SKM-1 (cell line): ENCODE measurements at regions not wholly inside any gene's neighbourhood (a gene's known extent, or its start where the extent isn't known, plus 50 kb on each side); places are given as distances from the start of the nearest gene placed in this dataset.

Experiments used
- DNase-seq: peaks from one replicate; lab custom pipeline; 2025; ENCODE audit not compliant: unreplicated experiment; lab: John Stamatoyannopoulos, UW

DNA sequence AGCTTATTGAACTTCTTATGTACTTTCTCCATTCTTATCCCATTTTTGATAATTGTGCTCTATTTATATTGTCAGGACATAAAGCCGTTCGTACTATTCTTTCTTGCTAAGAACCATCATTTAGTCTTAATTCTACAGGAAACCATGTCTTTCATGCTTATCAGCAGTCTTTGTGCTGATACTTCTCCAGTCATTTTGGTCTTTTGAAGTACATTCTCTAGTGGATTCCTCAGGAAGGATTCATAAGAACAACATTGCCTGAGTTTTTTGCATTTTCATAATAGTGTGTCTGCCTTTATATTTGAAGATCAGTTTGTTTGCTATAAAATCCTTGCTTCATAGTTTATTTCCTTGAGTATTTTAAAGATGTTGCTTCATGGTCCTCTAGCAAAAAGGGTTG is 126.6 kb upstream of the NEO1 start:
- no peak for DNase-seq

DNA sequence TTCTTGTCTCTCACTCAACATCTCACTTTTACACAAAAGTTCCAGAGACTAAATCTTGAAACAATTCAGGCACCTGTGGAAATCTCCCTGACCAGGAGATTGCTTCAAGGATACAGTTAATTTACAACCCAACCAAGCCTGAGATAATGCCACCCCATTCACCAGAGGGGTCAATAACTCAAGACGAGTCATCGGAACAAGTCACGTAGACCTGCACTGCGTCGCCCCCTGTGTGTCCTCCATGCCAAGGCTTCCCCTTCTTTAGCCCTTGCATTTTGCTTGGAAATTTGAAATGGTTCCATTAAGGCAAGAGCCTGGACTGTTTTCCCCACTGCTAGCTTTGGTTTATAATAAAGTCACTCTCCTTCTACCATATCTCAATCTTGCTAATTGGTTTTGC is 129.0 kb upstream of the NEO1 start:
- DNase-seq, result no peak

DNA sequence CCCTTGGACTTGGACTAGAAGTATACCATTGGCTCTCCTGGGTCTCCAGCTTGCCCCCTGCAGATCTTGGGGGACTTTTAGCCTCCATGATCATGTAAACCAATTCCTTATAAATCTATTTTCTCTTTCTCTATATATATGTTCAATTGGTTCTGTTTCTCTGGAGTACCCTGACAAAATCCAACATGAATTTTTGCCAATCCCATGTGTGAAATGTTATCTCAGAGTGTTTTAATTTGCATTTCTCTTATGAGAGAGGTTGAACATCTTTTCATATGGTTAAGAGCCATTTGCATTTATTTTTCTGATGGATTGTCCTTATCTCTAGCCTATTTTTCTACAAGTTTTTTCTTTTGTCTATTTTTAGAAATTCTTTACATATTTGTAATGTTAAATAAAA is 131.7 kb upstream of the NEO1 start:
- no peak for DNase-seq

DNA sequence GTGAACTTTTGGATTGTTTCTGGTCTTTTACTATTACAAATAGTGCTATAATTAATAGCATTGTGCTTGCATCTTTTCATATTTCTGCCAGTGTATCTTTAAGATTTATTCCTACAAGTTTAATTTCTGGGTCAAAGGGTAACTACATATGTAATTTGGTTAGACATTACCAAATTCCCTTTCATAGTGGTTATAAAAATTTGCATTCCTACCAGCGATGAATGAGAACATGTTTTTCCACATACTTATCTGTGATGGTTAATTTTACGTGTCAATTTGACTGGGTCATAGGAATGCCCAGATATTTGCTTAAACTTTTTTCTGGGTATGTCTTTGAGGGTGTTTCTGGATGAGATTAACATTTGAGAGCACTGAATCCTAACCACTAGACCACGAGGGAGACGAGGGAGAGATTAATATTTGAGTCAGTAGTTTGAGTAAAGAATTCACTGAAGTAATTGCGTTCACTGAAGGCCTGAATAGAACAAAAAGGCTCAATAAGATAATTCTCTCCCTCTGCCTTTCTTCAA is 132.3 kb upstream of the NEO1 start:
- DNase-seq, result no peak

DNA sequence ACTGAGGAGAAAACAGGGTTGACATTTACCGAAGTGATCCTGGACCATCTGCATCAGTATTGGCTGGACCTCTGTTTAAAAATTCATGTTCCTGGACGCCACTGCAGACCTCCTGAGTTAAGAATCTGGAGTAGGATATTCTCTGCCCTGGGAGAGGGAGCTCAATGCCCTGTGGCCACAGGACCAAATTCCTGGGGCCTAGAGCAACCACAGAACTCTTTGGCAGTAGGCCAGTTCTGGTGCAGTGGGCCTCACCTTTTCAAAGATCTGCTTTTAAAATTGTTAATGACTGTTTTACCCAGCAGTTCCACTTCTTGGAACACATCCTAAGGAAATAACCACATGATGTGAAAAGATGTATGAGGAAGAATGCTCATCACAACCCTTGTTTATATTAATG is 133.3 kb upstream of the ADPGK start:
- DNase-seq, result no peak

DNA sequence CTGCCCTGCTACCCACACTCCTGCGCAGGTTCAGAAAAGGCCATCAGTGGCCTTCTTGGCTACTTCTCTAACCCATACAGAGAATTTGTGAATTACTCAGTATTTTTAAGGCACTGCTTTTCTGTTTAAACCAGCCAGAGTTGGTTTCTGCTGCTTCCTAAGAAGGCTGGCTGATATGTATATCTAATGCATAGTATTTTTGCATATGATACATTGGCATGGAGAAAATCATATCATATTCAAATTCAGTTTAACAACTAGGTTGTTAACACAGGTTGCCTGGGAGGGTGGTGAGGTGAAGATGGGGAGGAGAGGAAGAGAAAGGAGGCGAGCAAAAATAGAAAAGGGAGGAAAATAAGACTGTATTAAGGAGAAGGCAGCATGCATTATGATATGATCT is 132.8 kb upstream of the ADPGK start:
- no peak for DNase-seq

DNA sequence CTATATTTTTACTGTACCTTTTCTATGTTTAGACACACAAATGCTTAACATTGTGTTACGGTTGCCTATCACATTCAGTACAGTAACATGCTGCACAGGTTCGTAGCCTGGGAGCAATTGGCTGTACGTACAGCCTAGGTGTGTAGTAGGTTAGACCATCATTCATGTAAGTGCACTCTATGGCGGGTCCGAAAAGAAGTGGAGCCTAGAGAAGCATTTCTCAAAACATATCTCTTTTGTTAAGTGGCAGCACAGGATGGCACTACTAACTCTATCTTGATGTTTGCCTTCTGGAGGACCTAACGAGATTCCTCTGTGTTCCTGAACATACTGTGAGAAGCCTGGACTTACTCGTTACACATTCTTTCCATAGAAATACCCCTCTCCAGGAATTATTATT is 132.3 kb upstream of the ADPGK start:
- no peak for DNase-seq

DNA sequence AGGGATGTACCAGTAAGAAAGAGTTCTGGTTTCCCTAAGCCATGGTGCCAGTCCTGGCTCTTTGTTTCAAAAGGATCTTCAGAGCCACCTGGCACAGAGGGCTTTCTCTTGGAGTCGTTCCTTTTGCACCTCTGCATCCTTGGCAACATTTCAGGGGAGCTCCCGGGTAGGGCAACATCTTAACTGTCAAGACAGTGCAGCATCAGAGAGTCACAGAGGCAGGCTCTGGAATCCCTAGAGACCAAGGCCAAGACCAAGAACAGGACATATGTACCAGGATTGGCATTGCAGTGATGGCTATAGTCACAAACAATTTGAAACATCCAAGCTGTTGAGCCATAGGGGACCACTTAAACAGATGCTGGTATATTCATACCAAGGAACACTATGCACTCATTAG is 129.4 kb upstream of the ADPGK start:
- no peak for DNase-seq

DNA sequence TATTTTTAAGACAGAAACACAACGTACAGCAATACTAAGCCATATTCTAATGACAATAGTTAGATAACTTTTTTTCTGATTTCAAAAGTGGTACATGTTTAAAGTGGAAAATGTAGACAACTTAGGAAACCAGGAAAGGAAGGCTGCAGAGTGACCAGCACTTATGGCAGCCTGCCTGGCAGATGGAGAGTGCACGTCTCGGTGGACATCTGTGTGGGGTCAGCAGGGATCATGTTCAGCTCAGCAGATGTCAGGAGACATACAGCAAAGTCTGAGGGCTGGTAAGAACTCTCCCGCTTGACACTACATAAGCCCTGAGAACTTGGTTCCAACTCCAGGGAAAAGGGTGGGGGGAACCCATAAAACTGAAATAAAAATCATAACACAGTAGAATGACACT is 128.6 kb upstream of the ADPGK start:
- no peak for DNase-seq

DNA sequence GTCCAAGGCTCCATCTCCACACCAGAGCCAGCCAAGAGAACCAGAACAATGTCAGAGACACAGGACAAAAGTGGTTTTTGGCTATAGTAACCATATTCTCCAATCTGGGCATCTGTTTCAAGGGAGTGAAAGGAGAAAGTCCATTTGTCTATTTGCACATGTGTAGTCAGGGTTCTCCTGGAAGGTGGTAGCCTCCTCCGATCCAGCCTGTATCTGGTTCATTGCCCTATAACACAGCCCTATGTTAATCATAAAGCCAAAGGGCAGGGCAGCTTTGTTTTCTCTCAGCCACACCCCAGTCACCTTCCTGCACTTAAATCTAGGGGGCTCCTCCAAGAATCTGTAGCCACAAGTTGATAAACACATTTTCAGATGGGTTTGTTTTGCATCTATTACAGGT is 128.1 kb upstream of the ADPGK start:
- no peak for DNase-seq

DNA sequence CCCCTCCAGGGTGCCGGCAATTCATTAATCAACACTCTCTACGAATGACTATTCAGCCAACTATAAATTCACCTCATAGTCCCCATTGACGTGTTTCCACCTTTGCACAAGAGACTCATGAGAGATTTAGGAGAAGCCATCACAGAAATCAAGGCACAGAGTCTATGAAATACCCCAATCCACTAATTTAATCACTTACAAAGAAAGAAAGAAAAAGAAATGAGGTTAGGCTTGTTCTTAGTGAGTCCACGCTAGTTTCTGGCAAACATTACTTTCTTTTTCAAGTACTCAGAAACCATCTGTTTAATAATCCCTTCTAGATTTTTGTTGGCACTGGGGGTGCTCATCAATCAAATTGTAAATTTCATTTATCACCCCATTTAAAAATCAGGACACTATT is 125.2 kb upstream of the ADPGK start:
- DNase-seq, result no peak

DNA sequence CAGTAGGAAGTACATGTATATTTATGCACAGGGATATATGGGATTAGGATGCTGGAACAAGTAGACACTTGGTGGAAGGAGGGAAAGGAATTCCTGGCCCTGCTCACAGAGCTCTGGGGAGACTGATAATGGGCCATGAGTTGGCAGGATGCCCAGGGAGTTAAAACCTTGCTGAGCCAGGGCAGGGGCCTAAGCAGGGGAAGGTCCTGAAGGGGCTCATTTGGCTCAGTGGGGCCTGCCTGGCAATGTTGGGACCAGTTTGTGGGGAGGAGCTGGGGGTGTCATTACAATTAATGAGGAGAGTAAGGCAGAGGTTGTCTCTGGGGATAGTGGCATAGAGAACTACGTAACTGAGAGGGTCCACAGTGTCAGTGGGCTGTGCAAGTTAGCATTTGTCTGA is 124.2 kb upstream of the ADPGK start:
- DNase-seq, result no peak

DNA sequence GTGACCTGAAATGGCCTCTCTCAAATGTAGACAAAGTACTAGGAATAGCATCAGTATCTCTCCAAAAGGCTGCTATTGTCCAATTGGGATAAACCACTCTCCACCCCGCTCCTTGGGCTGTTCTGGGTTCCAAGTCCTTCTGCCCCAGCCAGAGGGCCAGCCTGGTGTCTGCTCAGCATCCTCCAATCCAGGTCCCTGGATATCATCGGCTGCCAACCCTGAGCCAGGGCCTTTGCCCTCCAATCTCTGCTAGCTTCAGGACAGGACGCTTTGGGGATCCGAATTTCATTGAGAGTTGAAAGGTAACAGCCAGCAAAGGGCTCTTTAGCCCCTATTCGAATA is 119.3 kb upstream of the ADPGK start:
- no peak for DNase-seq

DNA sequence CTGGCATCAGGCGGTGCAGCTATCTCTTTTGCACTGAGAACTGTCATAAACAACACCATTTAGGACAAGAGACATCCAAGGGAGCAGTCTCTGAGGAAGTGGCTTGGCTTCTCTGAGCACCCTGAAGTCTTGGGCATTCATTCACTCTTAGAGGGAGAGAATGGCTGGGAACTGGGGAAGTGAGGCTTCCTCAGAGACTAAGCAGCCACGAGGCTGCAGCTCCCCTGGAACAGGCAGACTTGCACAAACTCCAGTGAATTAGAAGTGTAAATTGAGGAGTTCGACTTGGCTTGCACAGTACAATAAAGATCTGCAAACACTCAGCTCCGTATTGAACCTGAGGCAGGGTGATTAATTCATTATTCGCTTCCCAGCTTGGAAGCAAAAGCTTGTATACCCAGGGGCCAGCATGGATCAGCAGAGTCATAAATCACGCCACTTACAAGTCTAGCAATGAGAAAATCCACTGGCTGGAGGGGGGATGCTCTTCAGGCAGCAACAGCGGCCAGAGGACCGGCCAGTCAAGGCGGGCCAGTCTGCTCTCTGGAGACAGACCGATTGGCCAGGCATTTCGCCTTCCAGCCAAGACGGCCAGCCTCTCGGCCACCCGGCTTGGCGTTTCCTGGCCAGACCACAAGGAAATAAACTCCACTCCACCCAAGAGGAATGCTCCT is 118.8 kb upstream of the ADPGK start:
- DNase-seq, result no peak

DNA sequence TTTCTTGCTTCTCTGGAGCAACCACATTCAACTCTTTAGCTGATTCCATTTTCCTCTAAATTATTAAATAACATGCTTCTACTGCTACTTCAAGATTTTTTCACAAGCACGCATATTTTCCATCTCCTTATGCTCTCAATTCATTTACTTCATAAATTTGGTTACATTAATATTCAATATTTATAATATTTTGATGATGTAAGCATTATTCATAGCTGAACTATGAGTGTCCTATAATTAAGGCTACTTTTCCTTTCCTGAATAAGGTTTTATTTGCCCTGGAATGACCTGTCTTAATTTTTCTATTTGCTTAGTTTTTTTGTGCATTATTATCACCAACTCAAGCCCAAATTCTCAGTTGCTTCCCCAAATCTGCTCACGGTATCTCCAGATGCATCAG is 109.4 kb upstream of the ADPGK start:
- DNase-seq, result no peak

DNA sequence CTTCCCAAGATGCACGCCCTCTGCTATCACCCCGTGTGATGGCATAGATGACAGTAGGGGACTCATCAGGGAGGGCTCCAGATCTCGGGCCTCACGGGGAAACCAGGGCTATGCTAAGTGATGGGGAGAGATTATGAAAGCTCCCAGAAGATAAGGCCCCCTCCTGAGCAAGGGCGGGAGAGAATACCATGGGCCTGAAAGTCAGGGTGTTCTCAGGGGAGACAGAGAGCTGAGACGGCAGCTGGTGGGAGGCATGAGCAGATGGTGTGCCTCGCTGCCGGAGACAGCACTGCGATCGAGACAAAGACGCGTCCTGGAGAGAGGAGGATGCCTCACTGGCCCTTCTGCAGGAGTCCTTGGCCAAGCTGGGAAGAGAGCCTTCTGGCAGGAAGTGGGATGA is 106.5 kb upstream of the ADPGK start:
- no peak for DNase-seq

DNA sequence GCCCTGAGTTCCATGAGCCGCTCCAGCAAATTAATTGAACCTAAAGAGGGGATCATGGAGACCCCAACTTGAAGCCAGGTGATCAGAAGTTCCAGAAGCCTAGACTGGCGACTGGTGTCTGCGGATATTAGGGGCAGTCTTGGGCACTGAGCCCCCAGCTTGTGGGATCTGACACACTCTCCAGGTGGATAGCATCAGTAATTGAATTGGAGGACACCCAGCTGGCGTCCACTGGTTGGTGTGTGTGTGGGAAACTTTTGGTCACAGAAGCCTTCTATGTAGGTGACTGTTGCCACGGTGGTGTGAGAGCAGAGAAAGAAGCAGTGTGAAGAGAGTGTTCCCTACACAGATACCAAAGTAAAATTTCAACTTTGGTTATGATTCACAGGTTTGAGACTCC is 106.0 kb upstream of the ADPGK start:
- DNase-seq, result no peak

DNA sequence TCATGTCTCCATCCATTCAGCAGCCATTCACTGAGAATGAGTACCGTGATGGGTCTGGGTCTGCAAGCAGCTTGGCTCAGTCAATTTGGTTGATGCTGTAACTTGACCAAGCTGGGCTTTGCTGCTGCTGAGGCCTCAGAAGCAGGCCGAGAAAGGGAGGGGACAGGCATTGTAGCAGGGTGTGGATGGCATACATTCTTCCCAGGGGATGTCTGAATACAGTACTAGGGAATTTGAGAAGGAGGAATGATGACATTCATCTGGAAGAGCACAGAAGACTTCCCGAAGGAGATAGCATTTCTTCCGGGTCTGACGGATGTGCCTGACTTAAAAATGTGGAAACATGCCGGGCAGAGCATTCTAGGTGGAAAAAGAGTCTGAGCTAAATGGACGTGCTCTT is 105.3 kb upstream of the ADPGK start:
- no peak for DNase-seq

DNA sequence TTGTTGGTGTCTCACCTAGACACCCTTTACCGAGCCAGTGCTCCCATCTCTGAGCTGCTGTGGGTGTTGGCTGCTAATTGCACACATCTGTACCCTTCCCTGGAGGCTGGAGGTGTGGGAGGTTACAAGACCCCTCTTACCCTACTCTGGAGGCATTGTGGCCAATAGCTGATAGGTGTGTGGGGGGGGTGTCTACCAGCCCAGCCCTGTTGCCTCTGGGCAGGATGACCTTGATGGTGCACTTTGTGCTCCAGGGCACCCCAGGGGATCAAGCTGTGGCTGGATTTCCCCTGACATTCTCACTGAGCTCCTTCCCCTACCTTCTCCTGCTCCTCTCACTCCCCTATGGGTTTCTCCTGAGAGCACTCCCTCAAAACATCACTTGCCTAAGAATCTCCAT is 104.7 kb upstream of the ADPGK start:
- no peak for DNase-seq

DNA sequence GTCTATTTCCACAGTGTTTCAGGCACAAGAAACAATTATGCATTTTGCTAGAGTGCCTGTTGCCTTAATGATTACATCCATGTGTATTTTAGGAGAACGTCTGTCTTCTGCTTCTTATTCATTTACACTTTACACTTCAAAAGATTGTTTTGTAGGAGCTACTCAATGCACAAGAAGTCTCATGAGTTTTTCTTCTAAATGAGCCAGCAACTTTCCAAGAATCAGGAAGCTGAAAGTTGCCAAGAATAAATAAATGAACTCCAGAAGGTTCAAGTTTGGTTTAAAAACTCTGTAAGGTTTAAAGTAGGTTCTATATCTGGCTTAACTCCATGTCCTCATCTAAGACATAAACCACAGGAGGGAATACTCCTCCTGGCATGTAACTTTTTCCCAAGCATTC is 103.8 kb upstream of the ADPGK start:
- DNase-seq, result no peak

DNA sequence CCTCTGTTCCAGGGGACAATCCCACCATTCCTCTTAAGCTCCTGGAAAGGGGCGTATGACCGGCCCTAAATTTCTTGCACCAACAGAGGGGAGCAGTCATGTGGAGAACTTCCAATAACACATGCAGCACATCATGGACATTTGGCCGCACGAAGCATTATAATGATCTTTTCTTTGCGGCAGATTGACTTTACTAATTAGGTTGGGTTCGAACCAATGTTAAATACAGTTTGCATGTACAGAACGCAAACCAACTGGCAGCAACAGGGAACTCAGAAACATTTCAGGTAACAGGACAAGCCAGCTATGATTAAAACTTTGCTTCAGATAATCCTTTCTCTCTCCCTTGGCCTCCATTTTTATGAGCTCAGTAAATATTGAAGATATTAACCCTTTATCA is 100.8 kb upstream of the ADPGK start:
- no peak for DNase-seq

DNA sequence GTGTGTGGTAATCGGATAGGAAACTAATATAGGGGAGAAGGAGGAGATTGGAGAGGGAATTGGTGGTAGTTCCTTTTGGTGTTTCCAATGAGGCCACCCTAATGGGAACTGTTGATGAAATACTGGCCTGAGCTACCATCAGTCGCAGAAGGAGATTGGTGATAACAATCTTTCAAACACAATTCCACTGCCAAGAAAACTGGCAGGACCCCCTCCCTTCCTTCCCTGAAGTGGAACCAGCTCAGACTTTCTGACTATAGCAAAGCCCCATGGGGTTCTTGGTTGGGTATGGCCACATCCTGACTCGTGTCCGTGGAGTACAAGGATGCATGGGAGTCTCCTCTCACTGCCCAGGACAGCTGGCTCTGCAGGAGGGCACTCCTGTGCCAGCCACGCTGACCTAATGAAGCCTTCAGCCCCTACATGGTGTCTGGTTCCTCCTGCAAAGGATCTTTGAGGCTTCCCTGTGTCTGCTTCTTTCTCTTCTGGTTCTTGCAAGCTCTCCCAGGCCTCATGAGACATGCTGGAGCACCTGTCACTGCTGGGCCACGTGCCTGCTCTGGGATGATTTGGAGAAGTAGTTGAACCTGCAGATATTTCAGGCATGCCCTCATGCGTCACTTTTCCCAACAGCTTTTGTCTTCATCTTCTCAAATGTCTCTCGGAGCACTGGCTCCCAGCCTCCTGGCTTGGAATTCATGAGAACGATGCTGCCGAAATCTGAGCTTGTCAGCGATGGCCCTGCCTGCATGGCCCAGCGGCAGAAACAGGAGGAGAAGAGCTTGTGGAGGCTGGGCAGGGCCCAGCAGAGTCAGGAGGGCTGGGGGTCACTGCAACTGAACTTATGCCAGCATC is 90.0 kb upstream of the ADPGK start:
- no peak for DNase-seq
